IMR-90 (cell line): ENCODE measurements at regions not wholly inside any gene's neighbourhood (a gene's known extent, or its start where the extent isn't known, plus 50 kb on each side); places are given as distances from the start of the nearest gene placed in this dataset.

Experiments used
- ATAC-seq: fragments of 200-7000 bp; cut with Tn5 transposase; 2 replicates; pipeline ENCODE4 v1.9.1; 2020; ENCODE audit warnings: low read depth, mild to moderate bottlenecking, moderate library complexity
- BruUV-seq: library from RNA; stranded (reverse); fragments of 400-500 nt; replicated peaks from 2 replicates; lab custom pipeline; 2021; lab: Mats Ljungman, UMichigan
- CTCF ChIA-PET: fragments of 300-600 bp; formaldehyde crosslinking; extraction: SDS; loops from one replicate; lab custom pipeline; 2021; ENCODE audit warnings: antibody characterized with exemption; lab: Yijun Ruan, JAX
- POLR2A ChIA-PET: fragments of 300-600 bp; sonication (Branson Sonifier 250); formaldehyde crosslinking; loops from one replicate; lab custom pipeline; 2022; ENCODE audit warnings: antibody characterized with exemption; ENCODE audit not compliant: unreplicated experiment; lab: Charles Lee
- DNase-seq: peaks from one replicate; pipeline ENCODE4 v3.0.0; 2013
- H2AFZ ChIP-seq: replicated peaks from 2 replicates; pipeline ENCODE3; 2013; ENCODE audit warnings: low read length, mild to moderate bottlenecking; ENCODE audit not compliant: poor library complexity
- H2AK5ac ChIP-seq: 2 replicates; pipeline ENCODE4 v1.6.1; 2013; ENCODE audit warnings: low read depth, low read length, inconsistent platforms
- H2AK9ac ChIP-seq: replicated peaks from 2 replicates; pipeline ENCODE3; 2013; ENCODE audit warnings: mild to moderate bottlenecking, low read depth, low read length, moderate library complexity; ENCODE audit not compliant: poor library complexity
- H2BK120ac ChIP-seq: 2 replicates; pipeline ENCODE4 v1.6.1; 2013; ENCODE audit warnings: low read depth, low read length, inconsistent platforms
- H2BK15ac ChIP-seq: 3 replicates; pipeline ENCODE4 v1.6.1; 2013; ENCODE audit warnings: low read depth, low read length, inconsistent platforms
- H2BK20ac ChIP-seq: 2 replicates; pipeline ENCODE4 v1.6.1; 2013; ENCODE audit warnings: low read depth, mild to moderate bottlenecking, inconsistent platforms, low read length, moderate library complexity
- H2BK5ac ChIP-seq: 2 replicates; pipeline ENCODE4 v1.6.1; 2013; ENCODE audit warnings: mild to moderate bottlenecking, low read depth, low read length, inconsistent platforms; ENCODE audit not compliant: poor library complexity, severe bottlenecking
- H3K14ac ChIP-seq: replicated peaks from 2 replicates; pipeline ENCODE4 v1.6.1; 2013; ENCODE audit warnings: low read depth, low read length, inconsistent platforms
- H3K18ac ChIP-seq: 2 replicates; pipeline ENCODE4 v1.6.1; 2013; ENCODE audit warnings: low read depth, low read length, control low read depth
- H3K23ac ChIP-seq: 2 replicates; pipeline ENCODE4 v1.6.1; 2013; ENCODE audit warnings: low read depth, low read length, inconsistent platforms
- H3K27ac ChIP-seq: 2 replicates; pipeline ENCODE4 v1.5.1; 2013; ENCODE audit warnings: mild to moderate bottlenecking, control low read depth, low read length; ENCODE audit not compliant: insufficient read depth
- H3K27me3 ChIP-seq: 2 replicates; pipeline ENCODE4 v1.6.1; 2013; ENCODE audit warnings: low read length; ENCODE audit not compliant: control insufficient read depth, insufficient read depth
- H3K36me3 ChIP-seq: 2 replicates; pipeline ENCODE4 v1.6.1; 2013; ENCODE audit warnings: low read length, mixed read lengths; ENCODE audit not compliant: control insufficient read depth, insufficient read depth
- H3K4ac ChIP-seq: 2 replicates; pipeline ENCODE4 v1.6.1; 2013; ENCODE audit warnings: low read depth, low read length, inconsistent platforms
- H3K4me1 ChIP-seq: 2 replicates; pipeline ENCODE4 v1.6.1; 2013; ENCODE audit warnings: low read length, mixed read lengths; ENCODE audit not compliant: control insufficient read depth, insufficient read depth
- H3K4me2 ChIP-seq: 2 replicates; pipeline ENCODE4 v1.6.1; 2013; ENCODE audit warnings: low read depth, mild to moderate bottlenecking, control low read depth, low read length, moderate library complexity
- H3K4me3 ChIP-seq: 2 replicates; pipeline ENCODE4 v1.5.1; 2013; ENCODE audit warnings: low read depth, mild to moderate bottlenecking, control low read depth, low read length, moderate library complexity; ENCODE audit not compliant: insufficient read depth
- H3K56ac ChIP-seq: 2 replicates; pipeline ENCODE4 v1.6.1; 2013; ENCODE audit warnings: low read length, inconsistent platforms; ENCODE audit not compliant: insufficient read depth; ENCODE audit errors: extremely low read depth
- H3K79me1 ChIP-seq, 2 experiments: 2 replicates each; pipeline ENCODE4 v1.6.1; 2013; ENCODE audit warnings: low read length in 2 of 2, inconsistent platforms in 1 of 2, low read depth in 1 of 2
- H3K9ac ChIP-seq: 2 replicates; pipeline ENCODE4 v1.6.1; 2013; ENCODE audit warnings: low read depth, low read length, control low read depth
- H3K9me1 ChIP-seq: 2 replicates; pipeline ENCODE4 v1.6.1; 2013; ENCODE audit warnings: low read length, inconsistent platforms; ENCODE audit not compliant: insufficient read depth
- H3K9me3 ChIP-seq: 2 replicates; pipeline ENCODE4 v1.6.1; 2013; ENCODE audit warnings: low read length; ENCODE audit not compliant: control insufficient read depth, insufficient read depth
- H4K20me1 ChIP-seq: 2 replicates; pipeline ENCODE4 v1.6.1; 2013; ENCODE audit warnings: low read length, inconsistent platforms; ENCODE audit not compliant: insufficient read depth
- H4K5ac ChIP-seq: 2 replicates; pipeline ENCODE4 v1.6.1; 2013; ENCODE audit warnings: mild to moderate bottlenecking, low read depth, low read length, control low read depth
- H4K8ac ChIP-seq, 2 experiments: 2 replicates each; pipeline ENCODE4 v1.6.1; 2013; ENCODE audit warnings: low read depth in 2 of 2, low read length in 2 of 2, control low read depth in 1 of 2, inconsistent platforms in 1 of 2
- H4K91ac ChIP-seq: 2 replicates; pipeline ENCODE4 v1.6.1; 2013; ENCODE audit warnings: low read depth, low read length, inconsistent platforms; ENCODE audit not compliant: insufficient read depth
- CHD1 ChIP-seq: IDR thresholded peaks from 2 replicates; pipeline ENCODE4 v1.6.1; 2012; ENCODE audit warnings: low read depth, low read length, improper control_type of control experiment
- FOS ChIP-seq: fragments of 150-350 bp; IDR thresholded peaks from 2 replicates; pipeline ENCODE4 v1.6.1; 2016; ENCODE audit warnings: low read depth, low read length
- MAFK ChIP-seq: IDR thresholded peaks from 2 replicates; pipeline ENCODE4 v1.6.1; 2012; ENCODE audit warnings: low read depth, low read length, improper control_type of control experiment
- MAZ ChIP-seq: IDR thresholded peaks from 2 replicates; pipeline ENCODE4 v1.6.1; 2012; ENCODE audit warnings: low read depth, mild to moderate bottlenecking, low read length, improper control_type of control experiment, moderate library complexity, borderline replicate concordance
- MXI1 ChIP-seq: IDR thresholded peaks from 2 replicates; pipeline ENCODE4 v1.6.1; 2012; ENCODE audit warnings: low read depth, mild to moderate bottlenecking, low read length, moderate library complexity, borderline replicate concordance
- RCOR1 ChIP-seq: IDR thresholded peaks from 2 replicates; pipeline ENCODE4 v1.6.1; 2012; ENCODE audit warnings: mild to moderate bottlenecking, low read length, improper control_type of control experiment; ENCODE audit not compliant: insufficient replicate concordance
- RFX5 ChIP-seq: IDR thresholded peaks from 2 replicates; pipeline ENCODE4 v1.8.0; 2012; ENCODE audit warnings: low read depth, mild to moderate bottlenecking, low read length, moderate library complexity
- WGBS, 2 experiments: methylation state at CpG; one replicate each; pipeline versions ENCODE4 v1.1.5 to v1.1.7; 2013; ENCODE audit warnings: missing lambda C conversion rate in 2 of 2; ENCODE audit not compliant: insufficient read length in 1 of 2; ENCODE audit errors: extremely low coverage in 2 of 2; 5-methylcytosine and 5-hydroxymethylcytosine counted together
- dilution Hi-C: fragments of 300-500 bp; cut with HindIII; formaldehyde crosslinking; loops from one replicate; pipeline ENCODE4 v1.14.3; 2018; ENCODE audit warnings: low sequenced_read_pairs; ENCODE audit not compliant: unreplicated experiment
- in situ Hi-C: fragments of 300-500 bp; cut with MboI; formaldehyde crosslinking; loops from 3 replicates; pipeline ENCODE4 v1.14.3; 2019; ENCODE audit warnings: low sequenced_read_pairs, inconsistent platforms, mixed read lengths
- intact Hi-C: fragments of 100-400 bp; cut with micrococcal nuclease; formaldehyde crosslinking; loops from 2 replicates; pipeline ENCODE4 v1.10.0; 2022
- TF ChIP-seq, protein P1 (sequence below): fragments of 150-350 bp; IDR thresholded peaks from 2 replicates; pipeline ENCODE4 v1.6.1; 2017; ENCODE audit warnings: mild to moderate bottlenecking, antibody characterized with exemption, low read length, low read depth
- TF ChIP-seq, protein P2 (sequence below): conservative IDR thresholded peaks from 2 replicates; pipeline ENCODE4 v1.5.1; 2012; ENCODE audit warnings: mild to moderate bottlenecking, low read depth, low read length, improper control_type of control experiment
- TF ChIP-seq, protein P3 (sequence below): fragments of 150-350 bp; IDR thresholded peaks from 2 replicates; pipeline ENCODE4 v1.6.1; 2016; ENCODE audit warnings: low read depth, mild to moderate bottlenecking, low read length, moderate library complexity, borderline replicate concordance

DNA sequence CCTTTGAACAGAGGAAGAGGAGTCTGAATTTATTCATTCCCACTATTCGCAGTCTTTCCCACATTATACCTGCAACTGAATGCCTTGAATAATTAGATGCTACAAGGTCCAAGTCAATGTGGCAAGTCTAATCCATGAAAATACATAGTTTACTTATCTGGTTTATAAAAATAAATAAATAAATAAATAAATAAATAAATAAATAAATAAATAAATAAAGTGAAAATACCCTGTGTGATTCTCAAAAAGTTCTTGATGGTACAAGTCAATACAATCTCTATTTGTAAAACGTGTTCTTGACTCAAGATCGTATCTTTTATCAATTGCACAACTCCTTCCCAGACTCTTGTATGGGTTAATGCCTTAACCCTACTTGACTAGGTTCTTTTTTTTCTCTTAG is 417.7 kb downstream of the ZWINT start:
- TF ChIP-seq, protein P1, sequence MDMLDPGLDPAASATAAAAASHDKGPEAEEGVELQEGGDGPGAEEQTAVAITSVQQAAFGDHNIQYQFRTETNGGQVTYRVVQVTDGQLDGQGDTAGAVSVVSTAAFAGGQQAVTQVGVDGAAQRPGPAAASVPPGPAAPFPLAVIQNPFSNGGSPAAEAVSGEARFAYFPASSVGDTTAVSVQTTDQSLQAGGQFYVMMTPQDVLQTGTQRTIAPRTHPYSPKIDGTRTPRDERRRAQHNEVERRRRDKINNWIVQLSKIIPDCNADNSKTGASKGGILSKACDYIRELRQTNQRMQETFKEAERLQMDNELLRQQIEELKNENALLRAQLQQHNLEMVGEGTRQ: no peak
- TF ChIP-seq RCOR1: no peak
- no peak for TF ChIP-seq RFX5
- TF ChIP-seq FOS: no peak
- TF ChIP-seq, protein P2, sequence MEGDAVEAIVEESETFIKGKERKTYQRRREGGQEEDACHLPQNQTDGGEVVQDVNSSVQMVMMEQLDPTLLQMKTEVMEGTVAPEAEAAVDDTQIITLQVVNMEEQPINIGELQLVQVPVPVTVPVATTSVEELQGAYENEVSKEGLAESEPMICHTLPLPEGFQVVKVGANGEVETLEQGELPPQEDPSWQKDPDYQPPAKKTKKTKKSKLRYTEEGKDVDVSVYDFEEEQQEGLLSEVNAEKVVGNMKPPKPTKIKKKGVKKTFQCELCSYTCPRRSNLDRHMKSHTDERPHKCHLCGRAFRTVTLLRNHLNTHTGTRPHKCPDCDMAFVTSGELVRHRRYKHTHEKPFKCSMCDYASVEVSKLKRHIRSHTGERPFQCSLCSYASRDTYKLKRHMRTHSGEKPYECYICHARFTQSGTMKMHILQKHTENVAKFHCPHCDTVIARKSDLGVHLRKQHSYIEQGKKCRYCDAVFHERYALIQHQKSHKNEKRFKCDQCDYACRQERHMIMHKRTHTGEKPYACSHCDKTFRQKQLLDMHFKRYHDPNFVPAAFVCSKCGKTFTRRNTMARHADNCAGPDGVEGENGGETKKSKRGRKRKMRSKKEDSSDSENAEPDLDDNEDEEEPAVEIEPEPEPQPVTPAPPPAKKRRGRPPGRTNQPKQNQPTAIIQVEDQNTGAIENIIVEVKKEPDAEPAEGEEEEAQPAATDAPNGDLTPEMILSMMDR: no peak
- TF ChIP-seq, protein P3, sequence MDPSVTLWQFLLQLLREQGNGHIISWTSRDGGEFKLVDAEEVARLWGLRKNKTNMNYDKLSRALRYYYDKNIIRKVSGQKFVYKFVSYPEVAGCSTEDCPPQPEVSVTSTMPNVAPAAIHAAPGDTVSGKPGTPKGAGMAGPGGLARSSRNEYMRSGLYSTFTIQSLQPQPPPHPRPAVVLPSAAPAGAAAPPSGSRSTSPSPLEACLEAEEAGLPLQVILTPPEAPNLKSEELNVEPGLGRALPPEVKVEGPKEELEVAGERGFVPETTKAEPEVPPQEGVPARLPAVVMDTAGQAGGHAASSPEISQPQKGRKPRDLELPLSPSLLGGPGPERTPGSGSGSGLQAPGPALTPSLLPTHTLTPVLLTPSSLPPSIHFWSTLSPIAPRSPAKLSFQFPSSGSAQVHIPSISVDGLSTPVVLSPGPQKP: no peak
- TF ChIP-seq MXI1: no peak
- TF ChIP-seq MAFK: no peak
- TF ChIP-seq CHD1: no peak
- no peak for TF ChIP-seq MAZ
- in situ Hi-C loops (no loop called here), dilution Hi-C loops (no loop called here), intact Hi-C loops (no loop called here)
- no peak overlapping the region for H2AK5ac ChIP-seq
- no peak overlapping the region for H3K9ac ChIP-seq
- no peak overlapping the region for H2AFZ ChIP-seq
- H3K56ac ChIP-seq: no peak overlapping the region
- H3K9me3 ChIP-seq: peaks cover 6% of the 10 kb centered on the region
- BruUV-seq: no TSS peak
- H3K79me1 ChIP-seq: no peaks in the 10 kb centered on the region
- H4K5ac ChIP-seq: no peak overlapping the region
- DNase-seq (no peak), ATAC-seq (no peak)
- no peak overlapping the region for H2AK9ac ChIP-seq
- H3K4me1 ChIP-seq: no peaks in the 10 kb centered on the region
- no peak overlapping the region for H2BK20ac ChIP-seq
- no peak overlapping the region for H3K23ac ChIP-seq
- no peak overlapping the region for H2BK5ac ChIP-seq
- no peak overlapping the region for H3K18ac ChIP-seq
- ChIA-PET POLR2A (no interaction called here), CTCF (no interaction called here)
- no peak overlapping the region for H3K4me3 ChIP-seq
- H4K8ac ChIP-seq: no peak overlapping the region
- no peaks in the 10 kb centered on the region for H3K27me3 ChIP-seq
- no peaks in the 10 kb centered on the region for H4K20me1 ChIP-seq
- no peak overlapping the region for H3K27ac ChIP-seq
- H3K14ac ChIP-seq: no peak overlapping the region
- no CpG with 5 or more reads among the region's 3 CpGs for WGBS, 2 experiments
- no peak overlapping the region for H2BK120ac ChIP-seq
- no peak overlapping the region for H4K91ac ChIP-seq
- no peaks in the 10 kb centered on the region for H3K9me1 ChIP-seq
- no peak overlapping the region for H2BK15ac ChIP-seq
- no peak overlapping the region for H3K4ac ChIP-seq
- H3K4me2 ChIP-seq: no peak overlapping the region
- H3K36me3 ChIP-seq: no peaks in the 10 kb centered on the region
